WTC11 (cell line): ENCODE measurements at regions not wholly inside any gene's neighbourhood (a gene's known extent, or its start where the extent isn't known, plus 50 kb on each side); places are given as distances from the start of the nearest gene placed in this dataset.

ENCODE experiments used
- ATAC-seq: fragments of 200-7000 bp; cut with Tn5 transposase; 2 replicates; pipeline ENCODE4 v1.10.0; 2021; ENCODE audit warnings: mild to moderate bottlenecking, moderate library complexity
- CTCF ChIA-PET: fragments of 300-600 bp; sonication (Branson Sonifier 250); formaldehyde crosslinking; loops from one replicate; lab custom pipeline; 2021; ENCODE audit warnings: antibody characterized with exemption; lab: Charles Lee
- POLR2A ChIA-PET: fragments of 350-600 bp; sonication (Branson Sonifier 250); formaldehyde crosslinking; loops from one replicate; lab custom pipeline; 2021; ENCODE audit warnings: antibody characterized with exemption; lab: Charles Lee
- DNase-seq: peaks from one replicate; pipeline ENCODE4 v3.0.0; 2021; ENCODE audit warnings: low spot score
- H3K27ac Mint-ChIP-seq: 2 replicates; pipeline ENCODE4 v1.8.0; 2021; ENCODE audit warnings: mixed read lengths
- H3K27me3 Mint-ChIP-seq: 2 replicates; pipeline ENCODE4 v1.8.0; 2021; ENCODE audit warnings: low read depth, mild to moderate bottlenecking, moderate library complexity, mixed read lengths
- H3K36me3 Mint-ChIP-seq: 2 replicates; pipeline ENCODE4 v1.8.0; 2021; ENCODE audit warnings: mixed read lengths
- H3K4me1 Mint-ChIP-seq: 2 replicates; pipeline ENCODE4 v1.8.0; 2022; ENCODE audit warnings: mixed read lengths
- H3K4me3 Mint-ChIP-seq: 2 replicates; pipeline ENCODE4 v1.8.0; 2021; ENCODE audit warnings: mild to moderate bottlenecking, moderate library complexity, mixed read lengths
- H3K9me3 Mint-ChIP-seq: 2 replicates; pipeline ENCODE4 v1.8.0; 2021; ENCODE audit warnings: mixed read lengths
- ESRRA ChIP-seq: sonication (generic); formaldehyde crosslinking; IDR thresholded peaks from 2 replicates; pipeline ENCODE4 v1.8.1; 2022; ENCODE audit warnings: mild to moderate bottlenecking, missing genetic modification reagents, borderline replicate concordance
- ETV6 ChIP-seq: sonication (generic); formaldehyde crosslinking; IDR thresholded peaks from 2 replicates; pipeline ENCODE4 v1.8.1; 2022; ENCODE audit warnings: mild to moderate bottlenecking, missing genetic modification reagents
- GABPB1 ChIP-seq: sonication (generic); formaldehyde crosslinking; IDR thresholded peaks from 2 replicates; pipeline ENCODE4 v1.8.1; 2023; ENCODE audit warnings: mild to moderate bottlenecking, missing genetic modification reagents
- KAT7 ChIP-seq: sonication (generic); formaldehyde crosslinking; IDR thresholded peaks from 2 replicates; pipeline ENCODE4 v1.8.1; 2023; ENCODE audit warnings: missing genetic modification reagents, mild to moderate bottlenecking, borderline replicate concordance
- MXD4 ChIP-seq: fragments of 250-450 bp; sonication (Bioruptor Pico); IDR thresholded peaks from 2 replicates; pipeline ENCODE4 v1.8.0; 2021; ENCODE audit warnings: mild to moderate bottlenecking, moderate library complexity, borderline replicate concordance
- MYBL2 ChIP-seq: sonication (generic); formaldehyde crosslinking; IDR thresholded peaks from 2 replicates; pipeline ENCODE4 v1.8.1; 2023; ENCODE audit warnings: mild to moderate bottlenecking, moderate library complexity, missing genetic modification reagents
- PRRX2 ChIP-seq: fragments of 250-450 bp; sonication (Bioruptor Pico); IDR thresholded peaks from 2 replicates; pipeline ENCODE4 v1.8.0; 2021; ENCODE audit warnings: mild to moderate bottlenecking
- SMAD4 ChIP-seq: sonication (generic); formaldehyde crosslinking; IDR thresholded peaks from 2 replicates; pipeline ENCODE4 v1.8.0; 2022; ENCODE audit warnings: mild to moderate bottlenecking, missing genetic modification reagents
- SP1 ChIP-seq: sonication (generic); formaldehyde crosslinking; conservative IDR thresholded peaks from 2 replicates; pipeline ENCODE4 v1.8.1; 2022; ENCODE audit warnings: missing genetic modification reagents
- TEAD1 ChIP-seq: sonication (generic); formaldehyde crosslinking; IDR thresholded peaks from 2 replicates; pipeline ENCODE4 v1.8.0; 2022; ENCODE audit warnings: mild to moderate bottlenecking, missing genetic modification reagents
- ZBTB21 ChIP-seq: sonication (generic); formaldehyde crosslinking; IDR thresholded peaks from 2 replicates; pipeline ENCODE4 v1.8.1; 2023; ENCODE audit warnings: mild to moderate bottlenecking, missing genetic modification reagents, borderline replicate concordance
- ZNF138 ChIP-seq: sonication (generic); formaldehyde crosslinking; conservative IDR thresholded peaks from 2 replicates; pipeline ENCODE4 v1.8.1; 2022; ENCODE audit warnings: mild to moderate bottlenecking, moderate library complexity, missing genetic modification reagents
- ZNF219 ChIP-seq: sonication (generic); formaldehyde crosslinking; IDR thresholded peaks from 2 replicates; pipeline ENCODE4 v1.8.0; 2023; ENCODE audit warnings: missing genetic modification reagents, mild to moderate bottlenecking, borderline replicate concordance
- ZNF232 ChIP-seq: sonication (generic); formaldehyde crosslinking; IDR thresholded peaks from 2 replicates; pipeline ENCODE4 v1.8.0; 2022; ENCODE audit warnings: mild to moderate bottlenecking, missing genetic modification reagents
- ZNF263 ChIP-seq: sonication (generic); formaldehyde crosslinking; IDR thresholded peaks from 2 replicates; pipeline ENCODE4 v1.8.1; 2022; ENCODE audit warnings: low read depth, mild to moderate bottlenecking, moderate library complexity, missing genetic modification reagents
- ZNF396 ChIP-seq: fragments of 250-450 bp; sonication (Bioruptor Pico); IDR thresholded peaks from 2 replicates; pipeline ENCODE4 v1.8.0; 2021; ENCODE audit warnings: mild to moderate bottlenecking, moderate library complexity, borderline replicate concordance
- ZNF416 ChIP-seq: fragments of 250-450 bp; sonication (Bioruptor Pico); IDR thresholded peaks from 2 replicates; pipeline ENCODE4 v1.9.0; 2021; ENCODE audit warnings: mild to moderate bottlenecking, inconsistent platforms
- TF ChIP-seq, protein P1 (sequence below): fragments of 250-450 bp; sonication (Bioruptor Pico); IDR thresholded peaks from 2 replicates; pipeline ENCODE4 v1.9.0; 2021; ENCODE audit warnings: mild to moderate bottlenecking
- TF ChIP-seq, protein P2 (sequence below): fragments of 250-450 bp; sonication (Bioruptor Pico); IDR thresholded peaks from 2 replicates; pipeline ENCODE4 v1.8.0; 2021; ENCODE audit warnings: mild to moderate bottlenecking

DNA sequence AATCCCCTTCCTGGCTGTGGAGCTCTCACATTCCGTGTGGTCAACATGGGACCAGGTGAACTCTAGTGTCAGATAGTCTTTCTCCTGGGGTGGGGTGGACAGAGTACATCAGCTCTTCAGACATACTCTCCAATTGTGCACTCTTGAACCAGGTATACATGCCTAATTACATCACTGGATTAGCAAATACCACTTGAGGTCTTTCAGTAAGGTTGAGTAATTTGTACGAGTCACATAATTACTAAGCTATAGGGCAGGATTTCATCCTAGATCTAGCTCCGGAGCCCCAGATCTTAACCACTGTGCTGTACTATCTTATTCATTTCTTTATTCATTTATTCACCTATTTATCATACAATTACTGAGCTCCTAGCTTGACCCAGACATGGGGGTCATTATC lies 821.3 kb downstream of the TFAP2A start:
- ATAC-seq: no peak
- Mint-ChIP-seq H3K4me1 (no peaks in the 10 kb centered on the region), H3K27ac (no peak overlapping the region), H3K27me3 (no peaks in the 10 kb centered on the region), H3K4me3 (no peak overlapping the region), H3K36me3 (no peaks in the 10 kb centered on the region), H3K9me3 (0 out of 2 replicates have a peak, but pooled peaks cover 8% of the 10 kb centered on the region)
- CTCF ChIA-PET: no interaction called here
- POLR2A ChIA-PET: interaction anchor here (0.5 kb wide), 1 partner anchor 442 kb away, joined by 3 read pairs; no protein-coding TSS in a partner anchor
- TF ChIP-seq SP1 (CRISPR knock-in tag) (no peak), PRRX2 (no peak), ZNF263 (CRISPR knock-in tag) (no peak), SMAD4 (no peak), ZNF416 (no peak), MXD4 (CRISPR knock-in tag) (no peak), GABPB1 (CRISPR knock-in tag) (no peak)
- no peak for DNase-seq

DNA sequence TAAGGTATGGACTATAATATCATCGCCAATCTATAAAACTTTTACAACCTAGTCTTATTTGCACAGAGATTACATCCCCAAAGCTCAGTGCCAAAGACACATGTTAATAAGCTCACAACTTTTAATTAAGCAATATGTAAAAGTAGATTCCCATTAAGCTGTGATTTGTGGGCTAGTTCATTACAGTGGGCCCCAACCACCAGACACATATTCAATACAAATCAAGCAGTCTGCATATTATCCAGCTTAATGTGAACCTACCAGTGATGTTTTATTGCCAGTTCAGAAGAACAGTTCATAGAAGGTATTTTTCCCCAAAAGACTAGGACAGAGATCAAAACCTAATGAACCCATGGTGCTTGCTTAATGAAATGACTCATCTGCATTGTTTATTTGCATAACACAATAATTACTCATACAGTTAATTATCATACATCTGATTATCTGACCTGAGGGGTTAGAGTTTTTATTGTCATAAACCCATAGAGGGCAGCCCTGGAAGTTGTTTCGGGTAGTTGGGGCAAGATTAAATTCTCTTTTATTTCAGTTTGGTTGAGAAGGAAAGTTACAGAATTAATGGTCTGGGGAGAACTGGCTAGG lies 831.0 kb downstream of the TFAP2A start:
- ChIA-PET CTCF (no interaction called here), POLR2A (no interaction called here)
- TF ChIP-seq, protein P1, sequence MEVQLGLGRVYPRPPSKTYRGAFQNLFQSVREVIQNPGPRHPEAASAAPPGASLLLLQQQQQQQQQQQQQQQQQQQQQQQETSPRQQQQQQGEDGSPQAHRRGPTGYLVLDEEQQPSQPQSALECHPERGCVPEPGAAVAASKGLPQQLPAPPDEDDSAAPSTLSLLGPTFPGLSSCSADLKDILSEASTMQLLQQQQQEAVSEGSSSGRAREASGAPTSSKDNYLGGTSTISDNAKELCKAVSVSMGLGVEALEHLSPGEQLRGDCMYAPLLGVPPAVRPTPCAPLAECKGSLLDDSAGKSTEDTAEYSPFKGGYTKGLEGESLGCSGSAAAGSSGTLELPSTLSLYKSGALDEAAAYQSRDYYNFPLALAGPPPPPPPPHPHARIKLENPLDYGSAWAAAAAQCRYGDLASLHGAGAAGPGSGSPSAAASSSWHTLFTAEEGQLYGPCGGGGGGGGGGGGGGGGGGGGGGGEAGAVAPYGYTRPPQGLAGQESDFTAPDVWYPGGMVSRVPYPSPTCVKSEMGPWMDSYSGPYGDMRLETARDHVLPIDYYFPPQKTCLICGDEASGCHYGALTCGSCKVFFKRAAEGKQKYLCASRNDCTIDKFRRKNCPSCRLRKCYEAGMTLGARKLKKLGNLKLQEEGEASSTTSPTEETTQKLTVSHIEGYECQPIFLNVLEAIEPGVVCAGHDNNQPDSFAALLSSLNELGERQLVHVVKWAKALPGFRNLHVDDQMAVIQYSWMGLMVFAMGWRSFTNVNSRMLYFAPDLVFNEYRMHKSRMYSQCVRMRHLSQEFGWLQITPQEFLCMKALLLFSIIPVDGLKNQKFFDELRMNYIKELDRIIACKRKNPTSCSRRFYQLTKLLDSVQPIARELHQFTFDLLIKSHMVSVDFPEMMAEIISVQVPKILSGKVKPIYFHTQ: no peak
- TF ChIP-seq MYBL2: no peak
- DNase-seq (no peak), ATAC-seq (no peak)
- no peaks in the 10 kb centered on the region for H3K36me3 Mint-ChIP-seq
- H3K4me3 Mint-ChIP-seq: no peak overlapping the region
- H3K4me1 Mint-ChIP-seq: peaks cover 5% of the 10 kb centered on the region
- H3K27me3 Mint-ChIP-seq: no peaks in the 10 kb centered on the region
- H3K9me3 Mint-ChIP-seq: no peaks in the 10 kb centered on the region
- no peak overlapping the region for H3K27ac Mint-ChIP-seq

DNA sequence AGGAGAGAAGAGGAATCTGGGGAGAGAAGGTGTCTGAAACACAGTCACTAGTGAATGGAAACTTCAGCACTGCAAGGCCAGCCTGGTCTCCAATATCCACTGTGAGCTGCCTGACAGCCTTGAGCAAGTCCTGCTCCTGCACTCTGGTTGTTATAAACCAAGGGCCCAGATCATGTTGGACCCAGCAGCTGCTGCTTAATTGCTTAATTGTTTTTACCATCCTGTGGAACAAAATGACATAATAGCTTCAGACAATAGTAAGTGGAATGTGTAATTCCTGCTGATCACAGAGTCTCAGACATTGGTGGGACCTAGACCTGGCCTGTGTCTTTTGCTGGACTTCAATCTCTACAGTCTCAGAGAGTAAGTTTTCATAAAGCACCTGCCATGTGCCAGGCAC lies 833.7 kb downstream of the TFAP2A start:
- Mint-ChIP-seq H3K36me3 (no peaks in the 10 kb centered on the region), H3K4me1 (peaks cover 5% of the 10 kb centered on the region), H3K4me3 (no peak overlapping the region), H3K9me3 (no peaks in the 10 kb centered on the region), H3K27me3 (no peaks in the 10 kb centered on the region), H3K27ac (no peak overlapping the region)
- CTCF ChIA-PET: no interaction called here
- POLR2A ChIA-PET: no interaction called here
- ATAC-seq (no peak), DNase-seq (no peak)
- TF ChIP-seq GABPB1 (CRISPR knock-in tag): no peak
- no peak for TF ChIP-seq SMAD4
- no peak for TF ChIP-seq TEAD1 (CRISPR knock-in tag)
- TF ChIP-seq ZBTB21: no peak
- TF ChIP-seq ZNF396 (CRISPR knock-in tag): no peak
- TF ChIP-seq ZNF138 (CRISPR knock-in tag): no peak
- TF ChIP-seq KAT7 (CRISPR knock-in tag): no peak
- TF ChIP-seq ESRRA (CRISPR knock-in tag): no peak
- TF ChIP-seq ZNF232 (CRISPR knock-in tag): no peak
- TF ChIP-seq, protein P2, sequence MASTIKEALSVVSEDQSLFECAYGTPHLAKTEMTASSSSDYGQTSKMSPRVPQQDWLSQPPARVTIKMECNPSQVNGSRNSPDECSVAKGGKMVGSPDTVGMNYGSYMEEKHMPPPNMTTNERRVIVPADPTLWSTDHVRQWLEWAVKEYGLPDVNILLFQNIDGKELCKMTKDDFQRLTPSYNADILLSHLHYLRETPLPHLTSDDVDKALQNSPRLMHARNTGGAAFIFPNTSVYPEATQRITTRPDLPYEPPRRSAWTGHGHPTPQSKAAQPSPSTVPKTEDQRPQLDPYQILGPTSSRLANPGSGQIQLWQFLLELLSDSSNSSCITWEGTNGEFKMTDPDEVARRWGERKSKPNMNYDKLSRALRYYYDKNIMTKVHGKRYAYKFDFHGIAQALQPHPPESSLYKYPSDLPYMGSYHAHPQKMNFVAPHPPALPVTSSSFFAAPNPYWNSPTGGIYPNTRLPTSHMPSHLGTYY (CRISPR knock-in tag): no peak
- TF ChIP-seq ETV6: no peak
- TF ChIP-seq ZNF219 (CRISPR knock-in tag): no peak
